OCI-LY1 (cell line): ENCODE measurements at regions not wholly inside any gene's neighbourhood (a gene's known extent, or its start where the extent isn't known, plus 50 kb on each side); places are given as distances from the start of the nearest gene placed in this dataset.

ENCODE experiments used
- H2AFZ ChIP-seq: fragments of 200-600 bp; sonication (generic), shearing (Covaris generic); 2 replicates; pipeline ENCODE4 v1.6.0; 2014; ENCODE audit warnings: antibody characterized with exemption, mild to moderate bottlenecking, low read length
- H3F3A ChIP-seq: fragments of 200-600 bp; sonication (generic), shearing (Covaris generic); 2 replicates; pipeline ENCODE4 v1.6.0; 2014; ENCODE audit warnings: mild to moderate bottlenecking, antibody characterized with exemption, low read length, moderate library complexity; ENCODE audit not compliant: insufficient read depth
- H3K27ac ChIP-seq: fragments of 200-600 bp; sonication (generic); 2 replicates; pipeline ENCODE4 v1.5.1; 2014; ENCODE audit warnings: low read length, mixed run types, mild to moderate bottlenecking, low read depth; ENCODE audit not compliant: poor library complexity, severe bottlenecking
- H3K27me3 ChIP-seq: fragments of 200-600 bp; sonication (generic); 2 replicates; pipeline ENCODE4 v1.6.0; 2014; ENCODE audit warnings: antibody characterized with exemption, mild to moderate bottlenecking, low read length, moderate library complexity; ENCODE audit not compliant: insufficient read depth
- H3K36me3 ChIP-seq: fragments of 200-600 bp; sonication (generic); 2 replicates; pipeline ENCODE4 v1.6.1; 2014; ENCODE audit warnings: mild to moderate bottlenecking, antibody characterized with exemption, low read length, moderate library complexity, mixed read lengths; ENCODE audit not compliant: insufficient read depth
- H3K4me1 ChIP-seq: fragments of 200-600 bp; sonication (generic); 2 replicates; pipeline ENCODE4 v1.5.1; 2014; ENCODE audit warnings: mild to moderate bottlenecking, low read length, moderate library complexity; ENCODE audit not compliant: insufficient read depth, severe bottlenecking
- H3K4me2 ChIP-seq: fragments of 200-600 bp; sonication (generic), shearing (Covaris generic); 2 replicates; pipeline ENCODE4 v1.6.1; 2014; ENCODE audit warnings: low read length
- H3K4me3 ChIP-seq: fragments of 200-600 bp; sonication (generic); 2 replicates; pipeline ENCODE4 v1.5.1; 2014; ENCODE audit warnings: low read length, low read depth, mild to moderate bottlenecking, mixed read lengths; ENCODE audit not compliant: poor library complexity, severe bottlenecking
- H3K79me2 ChIP-seq: fragments of 200-600 bp; shearing (Covaris generic); 2 replicates; pipeline ENCODE4 v1.6.1; 2016; ENCODE audit warnings: mixed run types, low read length, mixed read lengths; ENCODE audit not compliant: insufficient read depth
- H3K9ac ChIP-seq: fragments of 200-600 bp; sonication (generic), shearing (Covaris generic); 2 replicates; pipeline ENCODE4 v1.6.1; 2014; ENCODE audit warnings: mild to moderate bottlenecking, low read length, mixed read lengths
- H3K9me2 ChIP-seq: fragments of 200-600 bp; sonication (generic), shearing (Covaris generic); 2 replicates; pipeline ENCODE4 v1.6.1; 2014; ENCODE audit warnings: low read depth, mild to moderate bottlenecking, low read length, mixed read lengths
- H3K9me3 ChIP-seq: fragments of 200-600 bp; shearing (Covaris generic); 2 replicates; pipeline ENCODE4 v1.6.1; 2014; ENCODE audit warnings: low read length, mixed read lengths
- H4K20me1 ChIP-seq: fragments of 200-600 bp; sonication (generic), shearing (Covaris generic); 2 replicates; pipeline ENCODE4 v1.6.0; 2016; ENCODE audit warnings: mild to moderate bottlenecking, low read length; ENCODE audit not compliant: insufficient read depth
- EZH2 ChIP-seq: fragments of 200-600 bp; sonication (generic), shearing (Covaris generic); IDR thresholded peaks from 2 replicates; pipeline ENCODE4 v1.8.0; 2017; ENCODE audit warnings: borderline replicate concordance, mixed run types, mild to moderate bottlenecking, antibody characterized with exemption, low read length, moderate library complexity, mixed read lengths
- TF ChIP-seq, protein P1 (sequence below): fragments of 200-600 bp; sonication (generic), shearing (Covaris generic); IDR thresholded peaks from 2 replicates; pipeline ENCODE4 v1.5.1; 2017; ENCODE audit warnings: mild to moderate bottlenecking, antibody characterized with exemption, low read length, moderate library complexity, mixed read lengths

DNA sequence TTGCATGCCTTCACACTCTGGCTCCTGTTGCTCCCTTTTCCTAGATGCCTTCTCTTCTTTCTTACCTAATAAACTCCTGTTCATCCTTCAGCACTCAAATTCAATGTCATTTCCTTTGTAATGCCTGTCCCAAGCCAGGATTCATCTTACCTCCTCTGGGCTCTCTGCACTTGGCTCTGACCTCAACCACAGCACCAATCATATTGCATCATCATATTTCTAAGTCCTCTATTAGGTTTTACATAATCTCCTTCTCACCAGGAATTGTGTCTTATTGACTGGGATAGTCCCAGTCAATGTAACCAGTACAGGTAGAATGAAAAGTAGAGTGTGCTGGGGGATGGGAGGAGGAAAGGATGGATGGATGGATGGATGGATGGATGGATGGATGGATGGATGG is 187.1 kb downstream of the NRP2 start:
- Histone ChIP-seq H3K4me1 (no peaks in the 10 kb centered on the region), H3K4me2 (no peak overlapping the region), H3K27me3 (no peaks in the 10 kb centered on the region), H3F3A (no peaks in the 10 kb centered on the region), H3K79me2 (no peaks in the 10 kb centered on the region), H2AFZ (no peak overlapping the region), H3K9me2 (no peaks in the 10 kb centered on the region), H3K9ac (no peak overlapping the region), H3K9me3 (no peaks in the 10 kb centered on the region), H3K27ac (no peak overlapping the region), H4K20me1 (no peaks in the 10 kb centered on the region), H3K36me3 (no peaks in the 10 kb centered on the region), H3K4me3 (no peak overlapping the region)
- TF ChIP-seq, protein P1, sequence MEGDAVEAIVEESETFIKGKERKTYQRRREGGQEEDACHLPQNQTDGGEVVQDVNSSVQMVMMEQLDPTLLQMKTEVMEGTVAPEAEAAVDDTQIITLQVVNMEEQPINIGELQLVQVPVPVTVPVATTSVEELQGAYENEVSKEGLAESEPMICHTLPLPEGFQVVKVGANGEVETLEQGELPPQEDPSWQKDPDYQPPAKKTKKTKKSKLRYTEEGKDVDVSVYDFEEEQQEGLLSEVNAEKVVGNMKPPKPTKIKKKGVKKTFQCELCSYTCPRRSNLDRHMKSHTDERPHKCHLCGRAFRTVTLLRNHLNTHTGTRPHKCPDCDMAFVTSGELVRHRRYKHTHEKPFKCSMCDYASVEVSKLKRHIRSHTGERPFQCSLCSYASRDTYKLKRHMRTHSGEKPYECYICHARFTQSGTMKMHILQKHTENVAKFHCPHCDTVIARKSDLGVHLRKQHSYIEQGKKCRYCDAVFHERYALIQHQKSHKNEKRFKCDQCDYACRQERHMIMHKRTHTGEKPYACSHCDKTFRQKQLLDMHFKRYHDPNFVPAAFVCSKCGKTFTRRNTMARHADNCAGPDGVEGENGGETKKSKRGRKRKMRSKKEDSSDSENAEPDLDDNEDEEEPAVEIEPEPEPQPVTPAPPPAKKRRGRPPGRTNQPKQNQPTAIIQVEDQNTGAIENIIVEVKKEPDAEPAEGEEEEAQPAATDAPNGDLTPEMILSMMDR: no peak
- no peak for TF ChIP-seq EZH2

DNA sequence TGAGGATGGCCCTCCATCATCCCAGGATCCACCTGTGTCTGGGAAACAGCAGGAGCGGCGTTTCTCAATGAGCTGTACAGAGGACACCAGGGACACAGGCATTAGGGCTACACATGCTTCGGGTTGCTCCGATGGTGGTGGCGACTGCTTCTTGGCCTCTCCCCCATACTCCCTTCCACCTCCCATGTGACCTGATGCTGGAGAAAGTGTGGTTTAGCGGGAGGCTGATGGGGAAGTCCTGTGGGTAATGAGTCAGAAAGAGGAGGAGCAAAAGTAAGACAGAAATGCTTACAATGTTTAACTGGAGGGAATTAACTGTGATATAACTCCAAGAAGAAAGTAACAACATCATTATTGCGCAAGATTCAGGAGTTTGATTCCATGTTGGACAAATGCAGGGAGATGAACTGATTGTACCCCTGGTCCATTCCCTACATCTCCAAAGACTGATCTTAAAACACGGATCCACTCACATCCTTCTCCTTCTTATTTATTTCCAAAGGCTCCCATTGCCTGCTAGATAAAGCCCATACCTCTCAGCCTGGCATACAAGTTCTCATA is 186.6 kb downstream of the NRP2 start:
- H3K79me2 ChIP-seq: no peaks in the 10 kb centered on the region

GRCh38 chr2:205868053-205868452 is 185.8 kb downstream of the NRP2 start:
- H3K79me2 ChIP-seq: no peaks in the 10 kb centered on the region
- H3K4me1 ChIP-seq: no peaks in the 10 kb centered on the region
- H4K20me1 ChIP-seq: no peaks in the 10 kb centered on the region
- H2AFZ ChIP-seq: no peak overlapping the region
- no peaks in the 10 kb centered on the region for H3F3A ChIP-seq
- H3K27me3 ChIP-seq: no peaks in the 10 kb centered on the region
- H3K9me3 ChIP-seq: no peaks in the 10 kb centered on the region
- H3K36me3 ChIP-seq: no peaks in the 10 kb centered on the region
- H3K9me2 ChIP-seq: no peaks in the 10 kb centered on the region
- TF ChIP-seq EZH2: no peak
- TF ChIP-seq, protein P1: no peak
- H3K4me2 ChIP-seq: no peak overlapping the region
- no peak overlapping the region for H3K9ac ChIP-seq
- no peak overlapping the region for H3K4me3 ChIP-seq
- no peak overlapping the region for H3K27ac ChIP-seq

More for the DNA sequence above, 186.6 kb downstream of the NRP2 start:
- Histone ChIP-seq H3K9me3 (no peaks in the 10 kb centered on the region), H3K9me2 (no peaks in the 10 kb centered on the region), H3F3A (no peaks in the 10 kb centered on the region), H3K27me3 (no peaks in the 10 kb centered on the region), H3K27ac (no peak overlapping the region), H3K4me1 (no peaks in the 10 kb centered on the region), H3K36me3 (no peaks in the 10 kb centered on the region), H4K20me1 (no peaks in the 10 kb centered on the region), H3K4me2 (no peak overlapping the region), H2AFZ (no peak overlapping the region), H3K4me3 (no peak overlapping the region), H3K9ac (no peak overlapping the region)
- TF ChIP-seq, protein P1: no peak
- no peak for TF ChIP-seq EZH2
